ENCODE measurements at regions not wholly inside any gene's neighbourhood (a gene's known extent, or its start where the extent isn't known, plus 50 kb on each side); places are given as distances from the start of the nearest gene placed in this dataset.

GRCh38 chr12:60845696-60846095 is 1249.9 kb downstream of the SLC16A7 start:
- CTCF ChIA-PET, result no interaction called here
- POLR2A ChIA-PET, result no interaction called here
- no peaks in the 10 kb centered on the region for H3K4me1 Mint-ChIP-seq
- ATAC-seq (no peak), DNase-seq (ENCODE audit: low spot score) (no peak)
- no peaks in the 10 kb centered on the region for H3K9me3 Mint-ChIP-seq
- no peaks in the 10 kb centered on the region for H3K27me3 Mint-ChIP-seq (ENCODE audit: low read depth)
- H3K36me3 Mint-ChIP-seq, result no peaks in the 10 kb centered on the region
- no peak overlapping the region for H3K4me3 Mint-ChIP-seq
- H3K27ac Mint-ChIP-seq, result no peak overlapping the region
- TF ChIP-seq IRF2 (CRISPR knock-in tag; IDR thresholded peaks at IDR 0.05; ENCODE audit: borderline replicate concordance, low read depth), result no peak
- TF ChIP-seq MXD4 (CRISPR knock-in tag; IDR thresholded peaks at IDR 0.05; ENCODE audit: borderline replicate concordance), result no peak
- no peak for TF ChIP-seq CREB1 (CRISPR knock-in tag; IDR thresholded peaks at IDR 0.05)
- no peak for TF ChIP-seq FOXJ3 (CRISPR knock-in tag; IDR thresholded peaks at IDR 0.05; ENCODE audit: borderline replicate concordance)
- TF ChIP-seq SP1 (CRISPR knock-in tag; conservative IDR thresholded peaks at IDR 0.05), result no peak
- no peak for TF ChIP-seq GRHL2 (CRISPR knock-in tag; IDR thresholded peaks at IDR 0.05; ENCODE audit: insufficient replicate concordance, severe bottlenecking)
- TF ChIP-seq, protein P1, sequence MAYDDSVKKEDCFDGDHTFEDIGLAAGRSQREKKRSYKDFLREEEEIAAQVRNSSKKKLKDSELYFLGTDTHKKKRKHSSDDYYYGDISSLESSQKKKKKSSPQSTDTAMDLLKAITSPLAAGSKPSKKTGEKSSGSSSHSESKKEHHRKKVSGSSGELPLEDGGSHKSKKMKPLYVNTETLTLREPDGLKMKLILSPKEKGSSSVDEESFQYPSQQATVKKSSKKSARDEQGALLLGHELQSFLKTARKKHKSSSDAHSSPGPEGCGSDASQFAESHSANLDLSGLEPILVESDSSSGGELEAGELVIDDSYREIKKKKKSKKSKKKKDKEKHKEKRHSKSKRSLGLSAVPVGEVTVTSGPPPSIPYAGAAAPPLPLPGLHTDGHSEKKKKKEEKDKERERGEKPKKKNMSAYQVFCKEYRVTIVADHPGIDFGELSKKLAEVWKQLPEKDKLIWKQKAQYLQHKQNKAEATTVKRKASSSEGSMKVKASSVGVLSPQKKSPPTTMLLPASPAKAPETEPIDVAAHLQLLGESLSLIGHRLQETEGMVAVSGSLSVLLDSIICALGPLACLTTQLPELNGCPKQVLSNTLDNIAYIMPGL (CRISPR knock-in tag; IDR thresholded peaks at IDR 0.05), result no peak
- TF ChIP-seq, protein P2, sequence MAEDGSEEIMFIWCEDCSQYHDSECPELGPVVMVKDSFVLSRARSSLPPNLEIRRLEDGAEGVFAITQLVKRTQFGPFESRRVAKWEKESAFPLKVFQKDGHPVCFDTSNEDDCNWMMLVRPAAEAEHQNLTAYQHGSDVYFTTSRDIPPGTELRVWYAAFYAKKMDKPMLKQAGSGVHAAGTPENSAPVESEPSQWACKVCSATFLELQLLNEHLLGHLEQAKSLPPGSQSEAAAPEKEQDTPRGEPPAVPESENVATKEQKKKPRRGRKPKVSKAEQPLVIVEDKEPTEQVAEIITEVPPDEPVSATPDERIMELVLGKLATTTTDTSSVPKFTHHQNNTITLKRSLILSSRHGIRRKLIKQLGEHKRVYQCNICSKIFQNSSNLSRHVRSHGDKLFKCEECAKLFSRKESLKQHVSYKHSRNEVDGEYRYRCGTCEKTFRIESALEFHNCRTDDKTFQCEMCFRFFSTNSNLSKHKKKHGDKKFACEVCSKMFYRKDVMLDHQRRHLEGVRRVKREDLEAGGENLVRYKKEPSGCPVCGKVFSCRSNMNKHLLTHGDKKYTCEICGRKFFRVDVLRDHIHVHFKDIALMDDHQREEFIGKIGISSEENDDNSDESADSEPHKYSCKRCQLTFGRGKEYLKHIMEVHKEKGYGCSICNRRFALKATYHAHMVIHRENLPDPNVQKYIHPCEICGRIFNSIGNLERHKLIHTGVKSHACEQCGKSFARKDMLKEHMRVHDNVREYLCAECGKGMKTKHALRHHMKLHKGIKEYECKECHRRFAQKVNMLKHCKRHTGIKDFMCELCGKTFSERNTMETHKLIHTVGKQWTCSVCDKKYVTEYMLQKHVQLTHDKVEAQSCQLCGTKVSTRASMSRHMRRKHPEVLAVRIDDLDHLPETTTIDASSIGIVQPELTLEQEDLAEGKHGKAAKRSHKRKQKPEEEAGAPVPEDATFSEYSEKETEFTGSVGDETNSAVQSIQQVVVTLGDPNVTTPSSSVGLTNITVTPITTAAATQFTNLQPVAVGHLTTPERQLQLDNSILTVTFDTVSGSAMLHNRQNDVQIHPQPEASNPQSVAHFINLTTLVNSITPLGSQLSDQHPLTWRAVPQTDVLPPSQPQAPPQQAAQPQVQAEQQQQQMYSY (CRISPR knock-in tag; IDR thresholded peaks at IDR 0.05), result no peak
- TF ChIP-seq, protein P3, sequence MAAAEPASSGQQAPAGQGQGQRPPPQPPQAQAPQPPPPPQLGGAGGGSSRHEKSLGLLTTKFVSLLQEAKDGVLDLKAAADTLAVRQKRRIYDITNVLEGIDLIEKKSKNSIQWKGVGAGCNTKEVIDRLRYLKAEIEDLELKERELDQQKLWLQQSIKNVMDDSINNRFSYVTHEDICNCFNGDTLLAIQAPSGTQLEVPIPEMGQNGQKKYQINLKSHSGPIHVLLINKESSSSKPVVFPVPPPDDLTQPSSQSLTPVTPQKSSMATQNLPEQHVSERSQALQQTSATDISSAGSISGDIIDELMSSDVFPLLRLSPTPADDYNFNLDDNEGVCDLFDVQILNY (CRISPR knock-in tag; IDR thresholded peaks at IDR 0.05), result no peak

GRCh38 chr12:60847281-60847680 is 1251.5 kb downstream of the SLC16A7 start:
- Mint-ChIP-seq H3K9me3 (no peaks in the 10 kb centered on the region), H3K4me1 (no peaks in the 10 kb centered on the region), H3K36me3 (no peaks in the 10 kb centered on the region), H3K4me3 (no peak overlapping the region), H3K27me3 (ENCODE audit: low read depth) (no peaks in the 10 kb centered on the region), H3K27ac (no peak overlapping the region)
- DNase-seq (ENCODE audit: low spot score), result no peak
- no peak for ATAC-seq
- CTCF ChIA-PET, result no interaction called here
- POLR2A ChIA-PET, result no interaction called here
- no peak for TF ChIP-seq FOXP4 (CRISPR knock-in tag; IDR thresholded peaks at IDR 0.05)
- no peak for TF ChIP-seq ZNF396 (CRISPR knock-in tag; IDR thresholded peaks at IDR 0.05; ENCODE audit: borderline replicate concordance)
- TF ChIP-seq ZBTB43 (CRISPR knock-in tag; IDR thresholded peaks at IDR 0.05), result no peak
- no peak for TF ChIP-seq USF1 (CRISPR knock-in tag; IDR thresholded peaks at IDR 0.05)
- no peak for TF ChIP-seq FOXK1 (CRISPR knock-in tag; IDR thresholded peaks at IDR 0.05)
- TF ChIP-seq, protein P4, sequence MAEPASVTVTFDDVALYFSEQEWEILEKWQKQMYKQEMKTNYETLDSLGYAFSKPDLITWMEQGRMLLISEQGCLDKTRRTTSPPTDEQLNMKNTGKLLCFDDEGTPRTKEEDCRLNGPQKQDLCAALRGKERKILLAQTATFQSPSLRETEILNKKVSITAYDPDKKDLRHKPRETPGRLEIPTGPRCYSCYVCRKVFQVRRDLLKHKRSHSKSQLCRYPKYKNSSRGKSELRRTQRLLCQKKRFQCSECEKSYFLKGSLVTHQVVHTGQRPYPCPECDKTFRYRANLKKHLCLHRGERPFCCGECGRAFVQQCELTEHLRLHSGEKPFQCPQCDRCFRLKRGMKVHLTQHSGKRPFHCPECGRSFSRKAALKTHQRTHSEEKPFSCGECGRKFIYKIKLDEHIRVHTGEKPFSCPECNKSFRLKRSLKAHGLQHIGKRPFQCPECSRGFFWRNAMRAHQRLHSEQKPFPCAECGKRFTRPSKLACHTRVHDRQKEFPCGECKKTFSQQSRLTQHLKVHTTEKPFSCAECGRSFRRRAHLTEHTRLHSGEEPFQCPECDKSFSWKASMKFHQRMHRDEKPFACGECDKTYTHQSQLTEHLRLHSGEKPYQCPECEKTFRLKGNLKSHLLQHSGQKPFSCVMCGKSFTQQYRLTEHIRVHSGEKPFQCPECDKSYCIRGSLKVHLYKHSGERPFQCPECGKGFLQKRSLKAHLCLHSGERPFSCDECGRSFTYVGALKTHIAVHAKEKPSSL (CRISPR knock-in tag; conservative IDR thresholded peaks at IDR 0.05), result no peak
- TF ChIP-seq, protein P5, sequence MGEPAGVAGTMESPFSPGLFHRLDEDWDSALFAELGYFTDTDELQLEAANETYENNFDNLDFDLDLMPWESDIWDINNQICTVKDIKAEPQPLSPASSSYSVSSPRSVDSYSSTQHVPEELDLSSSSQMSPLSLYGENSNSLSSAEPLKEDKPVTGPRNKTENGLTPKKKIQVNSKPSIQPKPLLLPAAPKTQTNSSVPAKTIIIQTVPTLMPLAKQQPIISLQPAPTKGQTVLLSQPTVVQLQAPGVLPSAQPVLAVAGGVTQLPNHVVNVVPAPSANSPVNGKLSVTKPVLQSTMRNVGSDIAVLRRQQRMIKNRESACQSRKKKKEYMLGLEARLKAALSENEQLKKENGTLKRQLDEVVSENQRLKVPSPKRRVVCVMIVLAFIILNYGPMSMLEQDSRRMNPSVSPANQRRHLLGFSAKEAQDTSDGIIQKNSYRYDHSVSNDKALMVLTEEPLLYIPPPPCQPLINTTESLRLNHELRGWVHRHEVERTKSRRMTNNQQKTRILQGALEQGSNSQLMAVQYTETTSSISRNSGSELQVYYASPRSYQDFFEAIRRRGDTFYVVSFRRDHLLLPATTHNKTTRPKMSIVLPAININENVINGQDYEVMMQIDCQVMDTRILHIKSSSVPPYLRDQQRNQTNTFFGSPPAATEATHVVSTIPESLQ (CRISPR knock-in tag; IDR thresholded peaks at IDR 0.05), result no peak
- TF ChIP-seq JUN (CRISPR knock-in tag; IDR thresholded peaks at IDR 0.05), result no peak
- TF ChIP-seq, protein P6, sequence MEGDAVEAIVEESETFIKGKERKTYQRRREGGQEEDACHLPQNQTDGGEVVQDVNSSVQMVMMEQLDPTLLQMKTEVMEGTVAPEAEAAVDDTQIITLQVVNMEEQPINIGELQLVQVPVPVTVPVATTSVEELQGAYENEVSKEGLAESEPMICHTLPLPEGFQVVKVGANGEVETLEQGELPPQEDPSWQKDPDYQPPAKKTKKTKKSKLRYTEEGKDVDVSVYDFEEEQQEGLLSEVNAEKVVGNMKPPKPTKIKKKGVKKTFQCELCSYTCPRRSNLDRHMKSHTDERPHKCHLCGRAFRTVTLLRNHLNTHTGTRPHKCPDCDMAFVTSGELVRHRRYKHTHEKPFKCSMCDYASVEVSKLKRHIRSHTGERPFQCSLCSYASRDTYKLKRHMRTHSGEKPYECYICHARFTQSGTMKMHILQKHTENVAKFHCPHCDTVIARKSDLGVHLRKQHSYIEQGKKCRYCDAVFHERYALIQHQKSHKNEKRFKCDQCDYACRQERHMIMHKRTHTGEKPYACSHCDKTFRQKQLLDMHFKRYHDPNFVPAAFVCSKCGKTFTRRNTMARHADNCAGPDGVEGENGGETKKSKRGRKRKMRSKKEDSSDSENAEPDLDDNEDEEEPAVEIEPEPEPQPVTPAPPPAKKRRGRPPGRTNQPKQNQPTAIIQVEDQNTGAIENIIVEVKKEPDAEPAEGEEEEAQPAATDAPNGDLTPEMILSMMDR (IDR thresholded peaks at IDR 0.05), result no peak
